HG02798 (cell line): ENCODE measurements at regions not wholly inside any gene's neighbourhood (a gene's known extent, or its start where the extent isn't known, plus 50 kb on each side); places are given as distances from the start of the nearest gene placed in this dataset.
A peak's percentile ranks its signal among the peaks of the same experiment; 100 is the strongest.
"Not testable (repeated sequence)": the region's sequence is repeated elsewhere in the genome, so short reads cannot be mapped to it uniquely, and the experiment has no call there.

ENCODE experiments used
- ATAC-seq: cut with Tn5 transposase; IDR thresholded peaks from one replicate; pipeline ENCODE4 v1.9.1; 2021; ENCODE audit warnings: mild to moderate bottlenecking; ENCODE audit not compliant: unreplicated experiment, poor library complexity

GRCh38 chr7:29649028-29649716 is 85.5 kb downstream of the PRR15 start:
- ATAC-seq = no peak

DNA sequence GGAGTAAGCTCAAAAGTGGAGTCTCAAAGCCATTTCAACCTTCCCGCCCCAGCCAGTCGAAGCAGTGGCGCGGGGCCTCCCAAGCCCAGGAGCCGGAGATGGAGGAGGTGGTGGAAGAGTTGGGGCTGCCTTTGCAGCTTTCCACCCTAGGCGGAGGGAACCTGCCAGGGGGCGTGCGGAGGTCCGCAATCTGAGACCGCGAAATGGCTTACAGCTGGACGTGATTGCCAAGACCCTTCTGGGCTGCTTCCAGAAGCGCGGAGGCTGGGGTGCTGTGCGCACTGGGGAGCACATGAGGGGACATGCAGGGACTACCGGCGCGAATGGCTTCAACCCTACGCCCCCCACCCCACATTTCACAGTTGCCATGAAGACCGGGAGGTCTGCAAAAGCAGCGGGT is 86.2 kb downstream of the PRR15 start:
- ATAC-seq = no peak

DNA sequence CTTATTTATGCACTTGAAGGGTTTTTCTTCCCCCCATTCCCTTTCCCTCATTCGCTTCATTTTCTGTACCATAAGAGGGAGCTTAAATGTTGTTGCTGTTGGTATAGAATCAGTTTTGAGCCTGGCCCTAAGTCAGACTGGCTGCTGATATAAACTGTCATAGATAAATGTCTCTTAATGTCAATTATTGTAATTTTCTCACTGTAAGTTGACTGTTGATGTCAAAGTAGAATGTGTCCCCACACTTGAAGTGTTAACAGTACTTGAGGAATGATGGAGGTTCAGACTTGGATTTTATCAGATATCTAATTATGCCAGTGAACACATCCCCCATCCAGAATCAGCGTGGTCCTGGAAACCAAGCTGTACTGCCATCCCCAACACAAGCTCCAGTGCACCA is 87.8 kb downstream of the PRR15 start:
- no peak for ATAC-seq

DNA sequence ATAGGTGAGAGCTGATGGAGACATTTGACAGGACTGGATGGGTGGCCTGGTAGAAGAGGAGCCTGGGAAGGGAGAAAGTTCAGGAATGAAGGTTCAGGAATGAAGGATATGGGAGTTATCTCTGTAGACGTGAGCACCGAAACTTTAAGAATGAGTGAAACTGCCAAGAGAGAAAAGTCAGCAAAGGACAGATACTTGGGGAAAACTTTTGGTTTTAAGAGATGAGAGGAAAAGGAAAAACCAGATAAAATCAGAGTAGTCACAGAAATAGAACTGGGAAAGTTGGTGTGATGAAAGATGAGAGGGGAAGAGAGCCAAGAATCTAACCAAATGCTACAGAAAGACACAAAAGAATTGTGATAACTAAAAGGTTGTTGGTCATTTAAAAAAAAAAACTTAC is 88.9 kb downstream of the PRR15 start:
- no peak for ATAC-seq

GRCh38 chr7:29654340-29654739 is 90.7 kb downstream of the PRR15 start:
- ATAC-seq = not testable (repeated sequence)

- no peak for ATAC-seq
These were observed 93.7 kb downstream of the PRR15 start for GRCh38 chr7:29657288-29657687.

DNA sequence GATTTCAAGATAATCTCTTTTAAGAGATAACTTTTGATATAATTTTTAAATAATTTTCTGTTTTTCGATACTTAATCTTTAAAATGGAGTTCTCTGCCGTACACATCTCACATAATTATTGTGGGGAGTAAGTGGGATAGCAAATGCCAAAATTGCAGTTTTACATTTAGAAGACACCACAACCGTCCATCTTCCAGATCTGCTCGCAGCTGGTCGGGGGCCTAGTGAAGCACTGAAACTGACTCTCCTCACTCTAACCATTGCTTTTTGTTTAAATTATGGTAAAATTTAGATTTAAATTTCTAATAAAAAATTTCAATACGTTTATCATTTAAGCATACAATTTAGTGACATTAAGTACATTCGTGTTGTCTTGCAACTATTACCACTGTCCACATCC is 94.2 kb downstream of the PRR15 start:
- ATAC-seq = no peak

GRCh38 chr7:29659213-29659612 is 95.6 kb downstream of the PRR15 start:
- ATAC-seq = not testable (repeated sequence)

- not testable (repeated sequence) for ATAC-seq
These were observed 99.3 kb downstream of the PRR15 start for GRCh38 chr7:29662899-29663298.

DNA sequence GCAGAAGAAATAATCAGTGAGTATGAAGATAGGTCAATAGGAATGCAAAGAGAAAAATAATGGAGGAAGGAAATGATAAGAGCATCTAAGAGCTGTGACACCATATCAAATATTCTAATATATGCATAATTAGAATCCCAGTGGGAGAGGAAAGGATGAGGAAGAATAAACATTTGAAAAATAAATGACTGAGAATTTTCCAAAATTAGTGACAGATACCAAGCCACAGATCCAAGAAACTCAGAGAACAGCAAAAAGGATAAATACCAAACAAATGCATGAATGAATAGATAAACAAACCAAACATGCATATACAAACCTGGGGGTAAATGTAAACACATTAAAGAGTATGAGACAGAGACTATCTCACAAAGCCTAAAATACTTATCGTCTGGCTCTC is 101.4 kb downstream of the PRR15 start:
- not testable (repeated sequence) for ATAC-seq

DNA sequence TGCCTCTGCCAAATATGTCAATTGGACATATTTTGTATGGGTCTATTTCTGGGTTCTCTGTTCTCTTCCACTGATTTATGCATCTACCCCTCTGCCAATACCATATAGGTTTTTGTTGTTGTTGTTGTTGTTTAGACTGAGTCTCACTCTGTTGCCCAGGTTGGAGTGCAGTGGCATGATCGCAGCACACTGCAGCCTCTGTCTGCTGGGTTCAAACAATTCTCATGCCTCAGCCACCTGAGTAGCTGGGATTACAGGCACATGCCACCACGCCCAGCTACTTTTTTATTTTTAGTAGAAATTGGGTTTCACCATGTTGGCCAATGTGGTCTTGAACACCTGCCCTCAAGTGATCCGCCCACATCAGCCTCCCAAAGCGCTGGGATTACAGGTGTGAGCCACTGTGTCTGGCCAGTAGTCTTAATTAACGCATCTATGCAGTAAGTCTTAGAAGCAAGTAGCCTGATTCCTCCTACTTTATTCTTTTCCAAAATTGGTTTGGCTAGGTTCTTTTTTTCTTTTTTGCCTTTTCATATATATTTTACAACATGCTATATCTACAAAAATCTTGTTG is 103.5 kb downstream of the PRR15 start:
- not testable (repeated sequence) for ATAC-seq

GRCh38 chr7:29671286-29671685 is 107.7 kb downstream of the PRR15 start:
- ATAC-seq = not testable (repeated sequence)

GRCh38 chr7:29673635-29674034 is 110.0 kb downstream of the PRR15 start:
- ATAC-seq = not testable (repeated sequence)

GRCh38 chr7:29674626-29675025 is 111.0 kb downstream of the PRR15 start:
- ATAC-seq = not testable (repeated sequence)

DNA sequence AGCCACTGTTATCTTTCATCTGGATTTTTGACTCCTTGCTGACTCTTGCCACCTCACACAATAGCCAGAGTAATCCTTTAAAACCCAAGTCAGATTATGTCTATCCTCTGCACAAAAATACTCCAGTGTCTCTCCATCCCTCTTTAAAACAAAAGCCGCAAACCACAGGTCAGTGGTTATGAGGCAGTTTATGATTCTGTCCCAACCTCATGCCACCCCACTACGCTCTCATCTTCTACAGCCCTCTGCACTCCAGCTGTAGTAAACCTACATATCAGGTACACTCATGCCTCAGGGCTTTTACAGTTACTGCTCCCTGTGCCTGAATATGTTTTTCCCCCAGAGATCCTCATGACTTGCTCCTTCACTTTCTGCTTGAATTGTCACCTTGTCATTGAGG is 113.6 kb downstream of the PRR15 start:
- not testable (repeated sequence) for ATAC-seq

DNA sequence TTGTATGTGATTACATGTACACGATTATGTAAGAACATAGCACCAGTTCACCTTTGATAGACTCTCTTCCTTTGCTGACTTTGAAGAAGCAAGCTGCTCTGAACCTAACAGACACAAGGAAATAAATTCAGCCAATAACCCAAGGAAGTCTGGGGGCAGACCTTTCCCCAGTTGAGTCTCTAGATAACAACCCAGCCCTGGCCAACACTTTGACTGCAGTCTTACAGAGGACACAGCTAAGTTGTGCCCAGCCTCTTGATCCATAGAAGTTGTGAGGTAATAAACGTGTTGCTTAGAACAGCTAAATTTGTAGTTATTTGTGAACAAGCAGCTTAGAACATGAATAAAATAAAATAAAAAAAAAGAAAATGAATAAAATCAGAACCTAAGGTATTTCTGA is 116.3 kb downstream of the PRR15 start:
- ATAC-seq = not testable (repeated sequence)

DNA sequence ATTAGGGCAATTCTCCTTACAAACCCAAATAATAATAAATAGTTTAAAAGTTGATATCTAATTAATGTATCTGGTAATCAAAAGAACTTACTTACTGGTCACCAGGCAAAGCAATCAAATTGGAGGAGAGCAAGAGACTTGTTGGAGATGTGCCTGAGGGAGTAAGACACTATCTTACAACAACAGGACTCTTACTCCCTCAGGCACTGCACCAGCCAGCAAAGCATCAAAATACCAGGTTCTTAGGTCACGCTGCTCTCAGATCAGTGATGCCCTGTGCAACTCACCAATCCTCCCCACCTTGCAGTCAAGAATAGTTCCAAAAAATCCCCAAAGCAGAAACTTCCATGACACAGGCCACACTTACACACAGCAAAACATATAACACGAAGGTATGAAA is 117.0 kb downstream of the PRR15 start:
- ATAC-seq = not testable (repeated sequence)

DNA sequence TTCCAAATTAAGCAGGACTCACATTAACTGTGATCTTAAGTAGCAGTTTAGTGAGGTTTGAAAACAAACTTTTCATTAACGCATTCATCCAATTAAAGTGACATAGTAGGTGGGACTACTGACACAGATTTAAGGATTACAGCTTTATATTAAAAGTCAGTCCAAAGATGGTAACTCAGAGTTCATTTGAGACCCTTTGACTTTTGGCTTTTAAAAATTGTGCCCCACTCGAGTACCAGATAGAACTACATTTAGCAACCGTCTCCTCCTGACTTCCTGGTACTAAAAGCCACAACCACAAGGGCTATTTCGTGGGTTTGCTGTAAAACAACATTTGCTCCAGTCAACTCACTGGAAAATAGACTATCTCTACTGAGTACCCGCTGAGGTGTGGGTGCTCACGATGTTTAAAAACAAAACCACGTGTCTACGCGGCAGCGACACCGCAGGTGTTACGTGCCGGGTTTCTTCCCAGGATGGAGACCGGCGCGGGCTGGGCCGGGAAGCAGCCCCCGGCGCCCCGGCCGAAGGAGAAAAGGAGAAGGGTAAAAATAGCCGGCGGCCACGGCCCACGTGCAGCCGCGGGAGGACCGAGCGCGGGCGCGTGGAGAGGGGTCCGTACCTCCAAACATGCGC is 120.6 kb downstream of the PRR15 start:
- ATAC-seq = peak; percentile 41

- peak; percentile 80 for ATAC-seq
These were observed 121.3 kb upstream of the WIPF3 start for GRCh38 chr7:29684787-29685650.

- ATAC-seq = not testable (repeated sequence)
These were observed 120.5 kb upstream of the WIPF3 start for GRCh38 chr7:29685651-29686271.
